Activated T-cell treated with anti-CD3 and anti-CD28 coated beads for 24 hours (primary cell): ENCODE measurements at regions not wholly inside any gene's neighbourhood (a gene's known extent, or its start where the extent isn't known, plus 50 kb on each side); places are given as distances from the start of the nearest gene placed in this dataset.

Source experiments
- DNase-seq: peaks from one replicate; pipeline ENCODE4 v3.0.0-alpha.2; 2020; ENCODE audit warnings: low read depth

GRCh38 chr6:14664112-14664601 lies 546.6 kb downstream of the CD83 start:
- no peak for DNase-seq

- no peak for DNase-seq
Measured at GRCh38 chr6:14664621-14665315, 547.2 kb downstream of the CD83 start.

- DNase-seq = peak; percentile 23
Measured at GRCh38 chr6:14665827-14666724, 548.5 kb downstream of the CD83 start.

- DNase-seq = no peak
Measured at GRCh38 chr6:14670806-14671205, 553.2 kb downstream of the CD83 start.

GRCh38 chr6:14671261-14671681 lies 553.7 kb downstream of the CD83 start:
- no peak for DNase-seq

GRCh38 chr6:14671937-14672336 lies 554.4 kb downstream of the CD83 start:
- DNase-seq = no peak

GRCh38 chr6:14673201-14673600 lies 555.6 kb downstream of the CD83 start:
- no peak for DNase-seq

- DNase-seq = no peak
Measured at GRCh38 chr6:14674458-14674857, 556.9 kb downstream of the CD83 start.

GRCh38 chr6:14674867-14675648 lies 557.5 kb downstream of the CD83 start:
- no peak for DNase-seq

- no peak for DNase-seq
Measured at GRCh38 chr6:14676064-14676463, 558.5 kb downstream of the CD83 start.

- no peak for DNase-seq
Measured at GRCh38 chr6:14676977-14677781, 559.6 kb downstream of the CD83 start.

- DNase-seq = no peak
Measured at GRCh38 chr6:14681699-14682487, 564.0 kb upstream of the JARID2 start.

GRCh38 chr6:14682812-14683211 lies 563.1 kb upstream of the JARID2 start:
- DNase-seq = no peak

- no peak for DNase-seq
Measured at GRCh38 chr6:14689639-14690038, 556.2 kb upstream of the JARID2 start.

GRCh38 chr6:14690120-14691056 lies 555.5 kb upstream of the JARID2 start:
- DNase-seq = no peak

- DNase-seq = no peak
Measured at GRCh38 chr6:14692208-14692607, 553.7 kb upstream of the JARID2 start.

- no peak for DNase-seq
Measured at GRCh38 chr6:14693301-14694192, 552.3 kb upstream of the JARID2 start.

- no peak for DNase-seq
Measured at GRCh38 chr6:14694308-14694707, 551.6 kb upstream of the JARID2 start.
